ENCODE measurements at regions not wholly inside any gene's neighbourhood (a gene's known extent, or its start where the extent isn't known, plus 50 kb on each side); places are given as distances from the start of the nearest gene placed in this dataset.
"Not testable (repeated sequence)": the region's sequence is repeated elsewhere in the genome, so short reads cannot be mapped to it uniquely, and the experiment has no call there.

- no peak for DNase-seq
Observed at GRCh38 chr19:27964185-27964584, 1248.8 kb downstream of the UQCRFS1 start.

- DNase-seq = no peak
Observed at GRCh38 chr19:27962264-27962663, 1250.7 kb downstream of the UQCRFS1 start.

GRCh38 chr19:27955485-27956480, 1257.2 kb downstream of the UQCRFS1 start:
- DNase-seq = no peak

GRCh38 chr19:27942607-27943006, 1270.3 kb downstream of the UQCRFS1 start:
- not testable (repeated sequence) for DNase-seq

- no peak for DNase-seq
Observed at GRCh38 chr19:27936139-27936538, 1276.8 kb downstream of the UQCRFS1 start.

GRCh38 chr19:27935669-27936068, 1277.3 kb downstream of the UQCRFS1 start:
- no peak for DNase-seq

GRCh38 chr19:27929399-27929798, 1283.6 kb downstream of the UQCRFS1 start:
- no peak for DNase-seq

GRCh38 chr19:27925202-27925601, 1287.7 kb downstream of the UQCRFS1 start:
- DNase-seq = no peak

- no peak for DNase-seq
Observed at GRCh38 chr19:27922970-27923369, 1290.0 kb downstream of the UQCRFS1 start.

- no peak for DNase-seq
Observed at GRCh38 chr19:27920774-27921173, 1292.2 kb downstream of the UQCRFS1 start.

GRCh38 chr19:27918818-27919217, 1294.1 kb downstream of the UQCRFS1 start:
- no peak for DNase-seq

- no peak for DNase-seq
Observed at GRCh38 chr19:27911122-27911898, 1301.6 kb downstream of the UQCRFS1 start.

- no peak for DNase-seq
Observed at GRCh38 chr19:27909861-27910260, 1303.1 kb downstream of the UQCRFS1 start.

GRCh38 chr19:27909185-27909840, 1303.6 kb downstream of the UQCRFS1 start:
- no peak for DNase-seq

- DNase-seq = no peak
Observed at GRCh38 chr19:27906081-27906480, 1306.9 kb downstream of the UQCRFS1 start.

- DNase-seq = no peak
Observed at GRCh38 chr19:27905074-27905473, 1307.9 kb downstream of the UQCRFS1 start.

- no peak for DNase-seq
Observed at GRCh38 chr19:27901078-27901477, 1311.9 kb downstream of the UQCRFS1 start.

- DNase-seq = no peak
Observed at GRCh38 chr19:27896091-27896490, 1316.9 kb downstream of the UQCRFS1 start.

- no peak for DNase-seq
Observed at GRCh38 chr19:27894906-27895754, 1317.8 kb downstream of the UQCRFS1 start.

- no peak for DNase-seq
Observed at GRCh38 chr19:27892500-27892899, 1320.5 kb downstream of the UQCRFS1 start.

- DNase-seq = no peak
Observed at GRCh38 chr19:27891411-27891810, 1321.5 kb downstream of the UQCRFS1 start.

GRCh38 chr19:27890696-27891095, 1322.3 kb downstream of the UQCRFS1 start:
- no peak for DNase-seq
